ENCODE measurements at regions not wholly inside any gene's neighbourhood (a gene's known extent, or its start where the extent isn't known, plus 50 kb on each side); places are given as distances from the start of the nearest gene placed in this dataset.

DNA sequence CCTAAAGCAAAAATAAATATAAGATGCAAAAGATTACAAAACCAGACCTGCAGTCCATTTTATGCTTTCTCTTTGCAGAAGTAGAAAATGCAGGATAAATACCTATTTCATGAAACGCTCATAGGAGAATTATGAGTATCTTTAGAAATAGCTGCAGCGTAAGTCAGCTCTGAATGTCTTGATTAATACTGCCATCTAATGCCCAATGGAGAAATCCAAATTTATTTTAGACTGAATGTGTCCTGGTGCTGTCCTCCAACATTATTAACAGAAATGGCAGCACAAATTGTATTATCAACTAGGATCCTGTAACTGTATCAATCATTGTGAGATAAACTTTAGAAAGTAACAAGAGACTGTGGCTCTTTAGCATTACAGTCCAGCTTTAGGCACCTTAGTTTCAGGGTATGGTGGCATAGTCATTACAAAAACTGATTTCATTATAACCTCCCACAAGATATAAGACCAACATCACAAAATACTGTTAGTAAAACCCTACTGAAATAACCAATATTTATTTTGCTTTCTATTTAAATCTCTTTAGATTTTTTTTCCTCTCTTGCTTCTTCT, 162.1 kb upstream of the MIR17HG start:
- TF ChIP-seq POLR2A (IDR thresholded peaks at IDR 0.05) (no peak), CTCF (IDR thresholded peaks at IDR 0.05) (peak in 2 of 4 donors; percentile 19 to 25)
- no peak for DNase-seq
- Histone ChIP-seq H3K27me3 (no peaks in the 10 kb centered on the region), H3K27ac (no peak overlapping the region), H3K4me1 (no peaks in the 10 kb centered on the region), H3K4me3 (no peak overlapping the region), H3K9me3 (no peaks in the 10 kb centered on the region), H3K36me3 (no peaks in the 10 kb centered on the region)
- intact Hi-C loops (cut with DNase I): no loop called here
- 30% methylated on average over 2 of the region's 2 CpGs for WGBS (ENCODE audit: insufficient coverage, low coverage, low lambda C conversion rate, missing lambda C conversion rate)
- ATAC-seq: peak in 1 of 4 donors; percentile 25

GRCh38 chr13:91187522-91187921, 160.0 kb upstream of the MIR17HG start:
- ATAC-seq (no peak), DNase-seq (no peak)
- no peaks in the 10 kb centered on the region for H3K9me3 ChIP-seq
- no peaks in the 10 kb centered on the region for H3K4me1 ChIP-seq
- no peak overlapping the region for H3K27ac ChIP-seq
- no peak for TF ChIP-seq POLR2A (IDR thresholded peaks at IDR 0.05)
- no peak for TF ChIP-seq CTCF (IDR thresholded peaks at IDR 0.05)
- no peak overlapping the region for H3K4me3 ChIP-seq
- intact Hi-C loops (cut with DNase I): no loop called here
- H3K36me3 ChIP-seq: no peaks in the 10 kb centered on the region
- H3K27me3 ChIP-seq: no peaks in the 10 kb centered on the region

- no peak for ATAC-seq
- WGBS (ENCODE audit: insufficient coverage, low coverage, low lambda C conversion rate, missing lambda C conversion rate): 65% methylated on average over 3 of the region's 3 CpGs
- Histone ChIP-seq H3K4me1 (no peaks in the 10 kb centered on the region), H3K27ac (no peak overlapping the region), H3K4me3 (no peak overlapping the region), H3K27me3 (no peaks in the 10 kb centered on the region), H3K9me3 (no peaks in the 10 kb centered on the region), H3K36me3 (no peaks in the 10 kb centered on the region)
- no peak for DNase-seq
- TF ChIP-seq CTCF (IDR thresholded peaks at IDR 0.05) (no peak), POLR2A (IDR thresholded peaks at IDR 0.05) (no peak)
- intact Hi-C loops (cut with DNase I): no loop called here
Observed at GRCh38 chr13:91189506-91189905, 158.0 kb upstream of the MIR17HG start.

GRCh38 chr13:91193358-91193757, 154.1 kb upstream of the MIR17HG start:
- WGBS (ENCODE audit: insufficient coverage, low coverage, low lambda C conversion rate, missing lambda C conversion rate): 56% methylated on average over 2 of the region's 2 CpGs

More at GRCh38 chr13:91193358-91193757, 154.1 kb upstream of the MIR17HG start:
- DNase-seq (no peak), ATAC-seq (no peak)
- no peaks in the 10 kb centered on the region for H3K27me3 ChIP-seq
- no peak overlapping the region for H3K4me3 ChIP-seq
- H3K9me3 ChIP-seq: no peaks in the 10 kb centered on the region
- no peak overlapping the region for H3K27ac ChIP-seq
- TF ChIP-seq CTCF (IDR thresholded peaks at IDR 0.05) (no peak), POLR2A (IDR thresholded peaks at IDR 0.05) (no peak)
- no peaks in the 10 kb centered on the region for H3K36me3 ChIP-seq
- no peaks in the 10 kb centered on the region for H3K4me1 ChIP-seq
- intact Hi-C loops (cut with DNase I): no loop called here
